ENCODE measurements at regions not wholly inside any gene's neighbourhood (a gene's known extent, or its start where the extent isn't known, plus 50 kb on each side); places are given as distances from the start of the nearest gene placed in this dataset.
"Not testable (repeated sequence)": the region's sequence is repeated elsewhere in the genome, so short reads cannot be mapped to it uniquely, and the experiment has no call there.

DNA sequence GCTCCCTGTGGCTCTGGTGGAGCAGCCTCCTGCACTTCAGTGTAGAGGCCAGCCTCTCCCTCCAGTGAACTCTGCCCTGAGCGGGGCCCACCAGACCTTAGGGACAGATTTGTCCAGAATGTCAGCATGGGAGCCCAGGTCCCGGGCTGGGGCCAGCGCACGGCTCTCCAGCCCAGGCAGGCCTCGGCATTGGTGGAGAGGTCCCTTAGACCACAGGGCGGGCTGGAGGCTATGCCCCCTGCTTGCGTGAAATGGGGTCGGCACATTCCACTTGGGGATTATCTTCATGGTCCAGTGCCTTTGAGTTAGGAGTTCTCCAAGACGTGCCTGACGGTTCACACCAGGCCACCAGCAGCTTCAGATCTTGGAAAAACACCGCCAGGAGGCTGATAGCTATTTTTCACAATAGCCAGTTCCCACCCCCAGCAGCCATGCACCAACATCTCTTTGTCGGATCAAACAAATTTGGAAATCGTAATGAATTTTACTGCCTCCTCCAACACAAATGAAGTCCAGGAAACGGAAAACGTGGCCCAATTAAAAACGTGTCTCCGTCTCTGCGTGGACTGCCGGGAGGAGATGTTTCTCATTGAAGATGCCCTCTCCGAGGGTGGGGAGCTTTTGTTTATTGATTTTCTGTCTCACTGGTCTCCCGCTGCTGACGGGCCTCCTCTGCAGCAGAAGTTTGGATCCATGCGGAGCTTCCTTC lies 110.0 kb upstream of the CIBAR2 start:
- DNase-seq: no peak

DNA sequence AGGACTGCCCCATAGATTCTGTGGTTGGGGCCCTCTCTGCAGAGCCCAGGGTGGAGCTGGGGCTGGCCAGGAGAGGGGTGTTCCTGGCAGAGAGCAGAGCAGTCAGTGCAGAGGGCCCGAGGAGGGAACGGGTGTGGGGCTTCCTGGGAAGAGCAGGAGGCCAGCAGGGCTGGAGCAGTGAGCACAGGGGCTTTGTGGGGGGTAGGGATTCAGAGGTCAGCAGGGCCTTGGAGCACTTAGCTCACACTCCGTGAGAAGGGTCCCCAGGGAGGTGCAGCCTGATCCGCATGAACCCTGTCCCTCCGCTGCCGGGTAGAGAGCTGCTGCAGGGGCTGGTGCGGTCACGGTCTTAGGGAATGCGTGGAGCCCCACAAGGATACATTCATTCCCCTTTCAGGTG lies 113.0 kb upstream of the CIBAR2 start:
- DNase-seq: no peak

DNA sequence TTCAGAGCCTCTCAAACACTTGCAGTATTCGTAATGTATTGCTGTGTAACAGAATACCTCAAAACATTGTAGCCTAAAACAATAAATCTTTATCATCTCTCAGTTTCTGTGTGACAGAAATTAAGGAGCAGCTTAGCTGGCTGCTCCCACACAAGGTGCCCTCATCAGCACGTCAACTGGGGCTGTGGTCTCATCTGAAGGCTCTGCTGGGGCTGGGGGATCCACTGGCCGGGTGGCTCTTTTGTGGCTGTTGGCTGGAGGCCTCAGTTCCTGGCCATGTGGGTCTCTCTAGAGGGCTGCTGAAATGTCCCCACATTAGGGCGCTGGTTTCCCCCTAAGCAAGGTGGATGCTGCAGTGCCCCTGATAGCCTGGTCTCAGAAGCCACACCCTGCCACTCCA lies 113.4 kb upstream of the CIBAR2 start:
- no peak for DNase-seq

DNA sequence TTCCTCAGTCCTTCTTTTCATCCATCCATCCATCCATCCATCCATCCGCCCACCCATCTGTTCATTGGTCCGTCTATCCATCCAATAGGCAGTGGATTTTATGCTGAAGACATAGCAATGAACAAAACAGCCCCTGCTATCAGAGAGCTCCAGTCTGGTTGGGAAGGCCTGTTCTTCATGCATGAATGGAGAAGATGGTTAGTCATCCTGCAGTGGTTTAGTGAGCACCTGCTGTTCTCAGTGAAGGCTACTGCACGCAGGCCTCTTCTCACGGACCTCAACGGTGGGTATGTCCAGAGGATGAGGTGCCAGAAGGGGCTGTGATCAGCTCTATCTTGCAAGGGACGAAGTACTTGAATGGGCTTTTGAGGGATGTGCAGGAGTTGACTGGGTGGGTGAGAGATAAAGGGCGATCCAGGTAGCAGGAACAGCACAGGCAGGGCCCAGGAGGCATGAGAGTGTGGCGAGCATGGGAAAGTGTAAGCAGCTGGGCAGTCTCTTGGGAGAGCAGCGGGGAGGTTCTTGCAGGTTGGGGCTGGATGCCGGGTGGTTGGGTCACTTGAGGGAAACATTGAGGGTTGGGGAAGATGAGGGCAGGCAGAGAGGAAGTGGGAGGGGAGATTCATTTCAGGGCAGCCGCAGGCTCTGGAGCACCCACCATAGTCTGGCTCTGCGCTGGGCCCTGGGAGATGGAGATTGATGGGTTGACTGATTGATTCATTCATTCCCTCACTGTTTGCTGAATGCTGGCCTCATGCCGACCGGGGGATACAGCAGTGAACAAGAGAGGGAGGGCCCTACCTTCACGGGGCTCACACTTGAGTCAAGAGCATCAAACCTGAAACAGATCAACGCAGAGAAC lies 115.0 kb upstream of the CIBAR2 start:
- no peak for DNase-seq

DNA sequence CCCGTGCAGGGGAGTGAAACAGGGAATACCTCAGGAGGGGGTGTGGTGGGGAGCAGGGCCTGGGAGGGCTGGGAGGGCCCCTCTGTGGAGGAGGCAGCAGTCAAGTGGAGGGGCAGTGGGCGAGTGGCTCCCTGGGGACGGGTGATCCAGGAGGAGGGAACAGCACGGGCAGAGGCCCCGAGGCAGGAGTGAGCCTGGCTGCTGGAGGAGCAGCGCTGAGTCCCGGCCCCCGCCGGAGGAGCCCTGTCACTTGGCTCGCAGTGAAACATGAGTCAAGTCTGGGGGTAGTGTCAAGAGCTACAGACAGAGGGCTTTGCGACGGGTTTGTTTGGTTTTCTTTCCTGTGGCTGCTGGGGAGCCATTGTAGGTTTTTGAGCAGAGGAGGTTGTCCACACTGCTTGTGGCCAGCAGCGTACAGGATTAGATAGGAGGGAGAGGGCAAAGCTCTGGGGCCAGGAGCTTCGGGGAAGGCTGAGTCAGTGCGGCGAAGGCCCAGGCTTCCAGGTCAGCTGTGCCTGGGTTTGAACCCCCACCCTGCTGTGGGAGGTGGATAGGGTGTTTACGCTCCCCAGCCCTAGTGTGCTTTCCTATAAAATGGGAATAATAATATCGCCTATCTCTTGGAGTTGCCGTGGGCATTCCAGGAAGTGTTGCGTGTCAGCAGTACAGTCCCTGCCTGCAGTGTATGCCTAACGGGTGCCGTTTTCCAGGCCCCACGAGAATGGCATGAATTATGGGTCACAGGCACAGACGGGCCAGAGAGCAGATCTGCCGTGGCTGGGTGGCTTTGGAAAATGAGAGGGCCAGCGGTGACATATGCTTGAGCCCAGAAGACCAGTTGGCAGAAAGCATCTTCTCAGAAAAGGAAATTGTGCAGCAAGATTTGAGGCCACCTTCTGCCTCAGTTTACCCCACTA lies 115.9 kb upstream of the CIBAR2 start:
- DNase-seq: no peak

DNA sequence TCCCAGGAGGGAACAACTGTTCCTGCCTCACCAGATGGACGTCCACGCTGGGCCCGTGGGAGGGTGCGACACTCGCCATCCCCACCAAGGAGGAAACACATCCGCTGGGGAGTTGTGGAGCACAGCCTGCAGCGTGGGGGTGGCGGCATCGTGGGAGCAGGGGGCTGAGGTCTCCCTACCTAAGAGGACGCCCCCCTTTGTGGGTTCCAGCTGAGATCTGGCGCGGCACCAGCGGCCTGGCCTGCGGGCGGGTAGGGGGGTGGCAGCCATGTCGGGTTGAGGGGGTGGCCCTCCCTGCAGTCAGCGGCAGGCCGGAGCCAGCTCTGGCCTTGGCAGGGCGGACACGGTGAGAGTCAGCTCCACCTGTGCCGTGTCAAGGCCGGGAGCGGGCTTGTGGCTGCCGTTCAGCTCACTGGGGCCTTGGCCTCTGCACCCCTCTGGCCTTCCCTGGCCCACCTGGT lies 116.7 kb upstream of the CIBAR2 start:
- no peak for DNase-seq

DNA sequence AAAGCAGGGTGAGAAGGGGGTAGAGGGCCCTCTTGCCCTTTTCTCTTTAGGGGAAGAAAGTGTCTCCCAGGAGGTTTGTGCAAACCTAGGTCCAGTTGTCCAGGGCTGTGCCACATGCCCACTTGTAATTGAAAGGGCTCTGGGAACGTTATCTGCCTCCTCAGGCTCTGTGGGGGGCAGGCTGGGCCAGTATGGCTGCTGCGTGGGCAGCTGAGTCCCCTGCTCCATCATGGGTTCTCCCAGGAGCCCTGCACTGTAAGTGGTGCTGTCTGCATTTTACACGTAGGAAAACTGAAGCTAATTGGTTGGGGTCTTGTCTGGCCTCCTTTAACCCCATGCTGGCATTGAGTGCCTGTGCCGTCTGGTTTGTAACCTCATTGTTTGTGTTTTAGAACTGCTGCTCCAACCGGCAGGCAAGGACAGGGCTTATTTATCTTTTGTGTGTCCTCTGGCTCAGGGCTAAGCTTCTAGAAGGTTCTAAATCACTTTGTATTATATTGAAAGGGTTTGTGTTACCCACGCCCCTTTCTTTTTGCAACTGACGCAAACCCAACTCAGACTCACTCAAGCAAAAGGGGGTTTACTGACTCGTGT lies 117.7 kb upstream of the CIBAR2 start:
- no peak for DNase-seq

DNA sequence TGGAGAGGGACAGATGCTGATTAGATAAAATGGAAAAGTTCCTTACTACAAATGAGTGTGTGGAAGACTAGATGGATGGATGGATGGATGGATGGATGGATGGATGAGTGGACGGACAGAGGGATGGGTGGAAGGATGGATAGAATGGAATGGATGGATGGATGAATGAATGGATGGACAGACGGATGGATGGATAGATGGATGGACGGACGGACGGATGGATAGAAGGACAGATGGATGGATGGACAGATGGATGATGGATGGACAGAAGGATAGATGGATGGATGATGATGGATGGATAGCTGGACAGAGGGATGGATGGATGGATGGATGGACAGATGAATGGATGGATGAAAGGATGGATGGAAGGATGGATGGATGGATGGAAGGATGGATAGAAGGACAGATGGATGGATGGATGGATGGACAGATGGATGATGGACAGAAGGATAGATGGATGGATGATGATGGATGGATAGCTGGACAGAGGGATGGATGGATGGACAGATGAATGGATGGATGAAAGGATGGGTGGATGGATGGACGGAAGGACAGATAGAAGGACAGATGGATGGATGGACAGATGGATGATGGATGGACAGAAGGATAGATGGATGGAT lies 118.6 kb upstream of the CIBAR2 start:
- not testable (repeated sequence) for DNase-seq

DNA sequence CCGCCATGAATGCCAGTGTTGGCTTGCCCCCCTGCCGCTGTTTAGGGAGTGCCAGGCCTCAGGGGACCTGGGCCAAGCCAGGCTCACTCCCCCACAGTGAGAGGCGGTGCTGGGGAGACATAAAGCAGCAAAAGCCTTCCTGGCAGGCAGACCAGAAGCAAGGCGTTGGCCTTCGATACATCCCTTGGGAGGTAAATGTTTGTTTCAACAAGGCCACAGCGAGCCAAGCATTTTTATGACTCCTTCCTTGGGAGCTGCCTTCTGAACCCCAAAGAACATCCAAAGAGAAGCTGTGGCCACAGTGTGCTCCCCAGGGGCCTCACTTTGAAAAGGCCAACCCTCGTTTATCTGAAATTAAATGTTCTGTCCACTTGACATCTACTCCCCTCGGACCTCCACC lies 119.7 kb upstream of the CIBAR2 start:
- no peak for DNase-seq

DNA sequence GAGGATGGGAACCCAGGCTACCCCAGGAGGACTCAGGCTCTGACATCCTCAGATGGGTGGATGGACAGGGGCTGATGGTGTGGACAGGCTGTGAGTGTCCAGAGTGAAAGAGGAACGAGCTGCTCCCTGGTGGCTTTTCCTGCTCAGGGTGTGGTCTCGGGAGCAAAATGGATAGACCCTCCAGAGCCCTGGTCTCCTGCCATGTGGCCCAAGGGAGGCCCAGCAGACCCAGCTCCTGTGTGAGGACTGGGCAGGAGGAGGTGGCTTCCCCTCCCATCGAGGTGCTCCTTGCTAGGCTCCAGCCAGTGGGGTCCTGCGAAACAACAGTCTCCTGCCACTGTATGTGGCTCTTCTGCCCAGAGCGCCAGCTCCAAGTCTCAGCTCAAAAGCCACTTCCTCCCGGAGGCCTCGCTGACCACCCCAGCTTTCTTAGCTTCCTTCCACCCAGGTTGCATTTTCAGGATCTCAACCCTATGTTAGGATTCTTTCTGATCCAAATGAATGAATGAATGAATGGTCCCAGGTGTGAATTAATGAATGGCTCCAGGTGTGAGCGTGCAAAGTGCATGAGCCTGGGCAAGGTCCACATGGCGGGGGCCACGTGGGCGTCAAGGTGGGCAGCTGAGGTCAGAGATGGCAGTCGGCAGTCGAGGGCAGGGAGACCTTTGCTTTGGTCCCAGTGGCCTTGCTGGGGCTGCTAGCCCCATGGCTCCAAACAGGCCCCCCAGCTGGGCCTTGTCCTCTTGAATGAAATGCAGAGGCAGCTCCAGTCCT lies 120.3 kb upstream of the CIBAR2 start:
- no peak for DNase-seq

DNA sequence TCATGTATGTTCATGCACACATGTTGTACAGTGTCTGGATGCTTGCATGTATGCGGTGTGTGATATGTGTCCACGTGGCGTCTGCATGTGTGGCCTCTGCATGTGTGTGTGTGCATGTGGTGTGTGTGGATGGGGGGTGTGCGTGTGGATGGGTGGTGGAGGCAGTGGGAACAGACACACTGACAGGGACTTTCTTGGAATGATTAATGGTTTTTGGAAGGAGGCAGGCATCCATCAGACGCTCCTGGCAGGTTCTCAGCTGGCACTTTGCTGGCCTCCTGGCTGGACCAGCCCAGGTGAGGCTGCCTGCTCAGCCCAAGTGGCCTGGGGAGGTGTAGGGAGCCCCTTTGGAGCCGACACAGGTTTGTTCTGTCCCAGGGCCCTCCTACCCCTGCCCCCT lies 121.2 kb upstream of the CIBAR2 start:
- no peak for DNase-seq

DNA sequence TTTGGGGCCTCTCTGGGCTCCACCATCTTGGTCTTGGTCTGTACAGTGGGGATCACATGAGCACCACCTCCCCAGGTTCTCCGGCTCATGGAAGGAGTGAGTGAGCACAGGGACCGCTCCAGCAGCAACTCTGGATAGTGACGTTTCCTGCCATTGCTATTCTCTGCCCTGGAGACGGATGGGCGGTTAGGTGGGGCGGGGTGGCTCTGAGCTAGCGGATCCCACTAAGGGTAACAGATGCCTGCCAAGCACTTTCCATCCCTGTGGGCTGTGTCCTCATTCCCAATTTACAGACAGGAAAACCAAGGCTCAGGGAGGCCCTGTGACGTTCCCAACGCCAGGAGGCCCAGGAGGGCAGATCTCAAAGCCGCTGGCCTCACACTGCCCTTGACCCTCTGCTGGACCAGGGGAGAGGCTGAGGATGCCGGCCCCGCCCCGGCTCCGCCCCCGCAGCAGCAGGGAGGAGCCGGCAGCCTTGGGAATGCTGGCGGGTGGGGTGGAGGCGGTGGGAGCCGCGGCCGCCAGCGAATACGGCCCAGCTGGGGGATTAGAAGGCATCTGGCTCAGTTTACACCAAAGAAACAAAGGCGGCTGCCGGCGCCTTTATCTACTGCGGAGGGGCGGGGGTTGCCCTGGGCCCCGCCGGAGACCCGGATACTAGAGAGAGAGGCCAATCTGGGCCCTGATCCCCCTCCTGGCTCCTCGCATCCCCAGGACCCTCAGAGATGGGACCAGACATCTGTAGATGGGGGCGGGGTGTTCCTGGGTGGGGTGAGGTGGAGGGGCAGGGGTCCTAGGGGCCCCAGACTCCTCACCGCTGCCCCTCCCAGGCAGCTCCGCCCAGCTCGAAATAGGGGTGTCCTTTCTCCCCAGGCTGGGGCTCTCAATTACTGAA lies 122.3 kb upstream of the CIBAR2 start:
- no peak for DNase-seq

DNA sequence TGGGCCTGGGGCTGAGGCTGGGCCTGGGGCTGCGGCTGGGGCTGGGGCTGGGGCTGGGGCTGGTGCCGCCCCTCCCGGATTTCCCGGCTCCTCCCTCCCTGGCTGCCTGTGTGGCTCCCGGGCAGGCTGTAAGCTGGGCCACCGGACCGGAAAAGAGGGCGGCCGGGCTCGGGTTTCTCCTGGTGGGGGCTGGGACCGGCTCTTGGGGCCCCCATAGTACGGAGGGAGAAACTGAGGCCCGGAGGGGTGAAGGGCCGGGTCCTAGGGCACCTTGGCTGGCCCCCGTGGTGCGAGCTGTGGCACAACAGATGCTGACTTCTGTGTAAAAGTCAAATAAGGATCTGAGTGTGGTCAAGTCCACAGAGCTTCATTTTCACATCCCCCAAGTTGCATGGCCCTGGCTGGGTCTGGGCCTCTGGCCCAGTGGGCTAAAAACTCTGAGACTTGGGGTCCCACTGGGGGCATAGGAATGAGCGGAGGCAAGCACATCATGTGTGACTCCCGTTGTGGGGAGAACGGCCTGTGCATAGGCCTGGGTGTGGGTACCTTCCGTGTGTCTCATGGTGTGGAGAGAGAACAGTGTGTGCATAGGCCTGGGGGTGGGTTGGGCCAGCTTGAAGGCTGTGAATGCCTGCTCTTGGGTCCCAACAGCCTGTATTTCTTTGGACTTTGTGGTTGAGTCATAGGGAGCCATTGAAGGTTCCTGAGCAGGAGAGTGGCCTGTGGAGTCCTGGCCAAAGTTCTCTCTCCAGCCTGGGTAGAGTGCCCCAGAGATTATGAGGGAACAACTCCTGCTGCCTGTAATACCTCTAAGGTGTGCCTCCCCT lies 123.9 kb upstream of the CIBAR2 start:
- DNase-seq: no peak

DNA sequence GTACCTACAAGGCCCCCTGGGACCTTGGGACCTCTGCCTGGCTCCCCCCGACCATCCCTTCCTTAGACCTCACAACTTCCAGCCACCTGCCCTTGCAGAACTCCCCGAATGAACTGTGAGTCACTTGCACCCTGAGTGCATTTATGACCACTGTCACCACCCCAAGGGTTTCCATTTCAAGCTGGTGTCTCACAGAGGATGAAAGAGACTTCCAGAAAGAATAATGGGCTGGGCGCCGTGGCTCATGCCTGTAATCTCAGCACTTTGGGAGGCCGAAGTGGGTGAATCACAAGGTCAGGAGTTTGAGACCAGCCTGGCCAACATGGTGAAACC lies 124.5 kb upstream of the CIBAR2 start:
- DNase-seq: no peak

DNA sequence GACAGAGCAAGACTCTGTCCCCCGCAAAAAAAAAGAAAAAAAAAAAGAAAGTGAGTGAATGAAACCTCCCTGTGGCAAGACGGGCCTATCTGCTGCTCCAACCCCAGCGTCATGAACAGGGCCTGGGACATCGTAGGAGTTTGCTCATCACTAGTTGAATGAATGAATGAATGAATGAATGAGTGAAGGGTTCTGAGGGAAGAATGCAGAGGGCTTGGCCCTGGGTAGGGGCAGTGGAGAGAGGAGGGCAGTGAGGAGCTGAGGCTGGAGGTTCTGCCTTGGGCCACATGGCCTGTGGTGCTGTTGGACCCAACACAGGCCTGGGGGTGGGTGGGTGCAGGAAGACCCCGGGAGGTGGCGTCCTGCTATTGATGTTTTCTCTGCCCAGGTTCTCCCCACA lies 125.5 kb upstream of the CIBAR2 start:
- no peak for DNase-seq

DNA sequence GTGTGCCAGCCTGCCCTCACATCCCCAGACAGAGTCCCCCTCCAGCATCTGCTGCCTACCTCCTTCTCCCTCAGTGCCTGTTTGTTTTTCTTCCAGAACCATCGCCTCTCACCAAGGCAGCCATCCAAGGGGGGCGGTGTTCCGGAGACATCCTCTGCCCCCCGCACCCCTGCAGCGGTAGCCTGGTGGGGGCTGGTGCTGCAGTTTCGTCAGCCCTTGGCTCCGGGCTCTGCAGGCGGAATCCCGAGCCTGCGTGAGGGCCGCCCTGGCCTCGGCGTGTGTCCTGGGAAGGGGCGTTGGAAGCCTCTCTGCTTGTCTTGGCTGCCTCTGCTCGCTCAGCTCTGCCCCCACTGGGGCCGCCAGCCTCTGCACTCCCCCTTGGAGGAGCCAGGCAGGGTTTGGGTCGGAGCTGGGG lies 126.0 kb upstream of the CIBAR2 start:
- no peak for DNase-seq

DNA sequence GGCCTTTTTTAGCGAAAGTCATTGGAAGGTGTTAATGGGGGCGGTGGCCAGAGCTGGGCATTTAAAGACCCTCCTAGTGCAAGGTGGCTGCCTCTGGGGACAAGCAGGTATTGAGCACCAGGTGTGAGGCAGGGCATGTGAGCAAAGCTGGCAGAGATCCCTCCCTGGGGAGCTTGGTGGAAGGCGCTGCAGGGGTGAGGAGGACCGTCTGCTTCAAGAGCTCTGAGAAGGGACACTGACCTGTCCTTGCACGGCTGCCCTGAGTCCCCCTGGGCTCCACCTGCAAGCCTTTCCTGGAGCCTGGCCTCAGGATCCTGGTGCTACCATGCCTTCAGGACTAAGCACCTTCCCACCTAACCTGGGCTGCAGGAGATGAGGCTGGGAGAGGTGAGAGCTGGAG lies 127.0 kb upstream of the CIBAR2 start:
- DNase-seq: no peak

DNA sequence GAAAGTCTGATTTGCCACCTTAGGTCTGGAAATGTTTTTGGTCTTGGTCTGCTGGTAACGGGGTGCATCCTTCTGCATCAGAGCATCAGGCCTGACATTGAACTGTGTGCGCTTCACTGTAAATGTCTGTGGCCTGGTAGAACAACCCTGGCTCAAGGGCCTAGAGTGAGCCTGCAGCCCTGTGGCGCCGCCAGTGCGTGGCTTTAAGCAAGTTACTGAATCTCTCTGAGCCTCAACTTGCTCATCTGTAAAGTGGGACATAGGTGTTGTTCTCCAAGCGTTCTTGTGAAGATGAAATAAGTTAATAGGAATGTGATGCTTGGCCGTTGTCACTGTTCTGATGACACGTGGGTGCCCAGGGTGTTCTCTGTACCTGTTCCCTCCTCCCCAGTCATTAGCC lies 127.6 kb upstream of the CIBAR2 start:
- no peak for DNase-seq
